Hepatocyte (in vitro differentiated cells): ENCODE measurements at regions not wholly inside any gene's neighbourhood (a gene's known extent, or its start where the extent isn't known, plus 50 kb on each side); places are given as distances from the start of the nearest gene placed in this dataset.

ENCODE experiments used
- CTCF ChIP-seq: fragments of 200-600 bp; sonication (generic); IDR thresholded peaks from 2 replicates; pipeline ENCODE4 v1.5.1; 2016; ENCODE audit warnings: antibody characterized with exemption, mild to moderate bottlenecking; ENCODE audit not compliant: poor library complexity
- EZH2 ChIP-seq: fragments of 200-600 bp; sonication (generic); IDR thresholded peaks from 2 replicates; pipeline ENCODE4 v1.6.1; 2016; ENCODE audit warnings: antibody characterized with exemption, mild to moderate bottlenecking, borderline replicate concordance
- EZH2phosphoT487 ChIP-seq: fragments of 200-600 bp; sonication (generic); IDR thresholded peaks from one replicate; pipeline ENCODE4 v1.6.1; 2018; ENCODE audit warnings: antibody characterized with exemption, mild to moderate bottlenecking, low read depth, moderate library complexity; ENCODE audit not compliant: unreplicated experiment, severe bottlenecking

- no peak for TF ChIP-seq CTCF
- TF ChIP-seq EZH2, result no peak
- no peak for TF ChIP-seq EZH2phosphoT487
Measured at GRCh38 chr10:14413523-14413922, 82.8 kb upstream of the FRMD4A start.
